Pancreas (tissue), 10 donors: ENCODE measurements at regions not wholly inside any gene's neighbourhood (a gene's known extent, or its start where the extent isn't known, plus 50 kb on each side); places are given as distances from the start of the nearest gene placed in this dataset.

Experiments used
- ATAC-seq, 4 donors: fragments of 200-7000 bp; cut with Tn5 transposase; one replicate each; pipeline versions ENCODE4 v1.8.0 to v1.9.1; 2020; ENCODE audit warnings: mild to moderate bottlenecking in 4 of 4, moderate library complexity in 4 of 4
- DNase-seq, 6 donors: peaks; one replicate each; pipeline ENCODE4 v3.0.0-alpha.2; 2020
- FAIRE-seq: peaks from 2 replicates; lab custom pipeline; 2012; peaks lifted over from hg19 to GRCh38; lab: Jason Lieb, UNC
- H3K27ac ChIP-seq, 4 donors: fragments of 200-600 bp; sonication (generic); 1 replicate in 3 of 4; 2 replicates in 1 of 4; pipeline versions ENCODE4 v1.5.0 to v1.8.0; 2020
- H3K27me3 ChIP-seq, 4 donors: fragments of 200-600 bp; one replicate each; pipeline ENCODE4 v1.8.0; 2021
- H3K36me3 ChIP-seq, 3 donors: fragments of 200-600 bp; sonication (generic) in 1 of 3; one replicate each; pipeline versions ENCODE4 v1.5.0 to v1.8.0; 2020 to 2021
- H3K4me1 ChIP-seq, 3 donors: fragments of 200-600 bp; one replicate each; pipeline ENCODE4 v1.8.0; 2021
- H3K4me3 ChIP-seq, 4 donors: fragments of 200-600 bp; sonication (generic) in 2 of 4; one replicate each; pipeline versions ENCODE4 v1.5.0 to v1.8.0; 2020 to 2021
- H3K9me3 ChIP-seq, 4 donors: fragments of 200-600 bp; one replicate each; pipeline ENCODE4 v1.8.0; 2021
- WGBS, 2 donors: extraction: QIAGEN DNeasy Blood & Tissue Kit; methylation state at CpG; one replicate each; pipeline ENCODE4 v1.1.7; 2013; 5-methylcytosine and 5-hydroxymethylcytosine counted together
- intact Hi-C, 3 donors: fragments of 100-400 bp; cut with DNase I; formaldehyde crosslinking; loops; one replicate each; pipeline versions ENCODE4 v1.11.1 to v1.14.2; 2022
- TF ChIP-seq, protein P1 (sequence below), 4 donors: fragments of 200-600 bp; sonication (generic) in 3 of 4; IDR thresholded peaks; one replicate each; pipeline versions ENCODE4 v1.5.0 to v1.8.0; 2021; ENCODE audit warnings: antibody characterized with exemption in 4 of 4
- donor health status: healthy with polysubstance abuse.
- donor health status: DM: no; HTN: no; CAD: no; lungs with moderate emphysema.
- donor health status: DM: no; HTN: no; CAD: no.
- donor health status: control.
- donor health status: control.
- donor health status: Bipolar disorder and iron deficiency.
- donor health status: DM: yes; HTN: yes; CAD: no.
- donor health status: DM: no; HTN: no; CAD: no.
- donor health status: DM: no; HTN: no; CAD: no.
- donor health status: DM: yes; HTN: yes; CAD: no.

DNA sequence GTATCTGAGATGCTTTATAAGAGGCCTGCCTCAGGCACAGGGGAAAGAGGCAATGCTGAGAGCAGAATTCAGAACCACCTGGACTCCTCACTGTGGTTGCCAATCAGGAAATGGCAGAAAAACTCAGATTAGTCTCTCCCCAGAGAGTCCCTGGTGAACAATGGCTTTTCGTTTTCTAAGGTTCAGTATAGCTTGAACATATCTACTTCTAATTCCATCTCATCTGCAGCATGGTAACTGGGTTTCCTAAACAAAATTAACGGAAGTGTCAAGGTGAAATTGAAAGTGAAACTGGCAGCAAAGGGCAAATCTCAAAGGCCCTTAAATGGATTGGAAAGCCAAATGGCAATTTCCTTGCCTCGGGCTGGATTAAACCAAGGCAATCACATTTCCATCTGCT lies 480.2 kb upstream of the ACVR2A start:
- TF ChIP-seq, protein P1, sequence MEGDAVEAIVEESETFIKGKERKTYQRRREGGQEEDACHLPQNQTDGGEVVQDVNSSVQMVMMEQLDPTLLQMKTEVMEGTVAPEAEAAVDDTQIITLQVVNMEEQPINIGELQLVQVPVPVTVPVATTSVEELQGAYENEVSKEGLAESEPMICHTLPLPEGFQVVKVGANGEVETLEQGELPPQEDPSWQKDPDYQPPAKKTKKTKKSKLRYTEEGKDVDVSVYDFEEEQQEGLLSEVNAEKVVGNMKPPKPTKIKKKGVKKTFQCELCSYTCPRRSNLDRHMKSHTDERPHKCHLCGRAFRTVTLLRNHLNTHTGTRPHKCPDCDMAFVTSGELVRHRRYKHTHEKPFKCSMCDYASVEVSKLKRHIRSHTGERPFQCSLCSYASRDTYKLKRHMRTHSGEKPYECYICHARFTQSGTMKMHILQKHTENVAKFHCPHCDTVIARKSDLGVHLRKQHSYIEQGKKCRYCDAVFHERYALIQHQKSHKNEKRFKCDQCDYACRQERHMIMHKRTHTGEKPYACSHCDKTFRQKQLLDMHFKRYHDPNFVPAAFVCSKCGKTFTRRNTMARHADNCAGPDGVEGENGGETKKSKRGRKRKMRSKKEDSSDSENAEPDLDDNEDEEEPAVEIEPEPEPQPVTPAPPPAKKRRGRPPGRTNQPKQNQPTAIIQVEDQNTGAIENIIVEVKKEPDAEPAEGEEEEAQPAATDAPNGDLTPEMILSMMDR (IDR thresholded peaks at IDR 0.05), result no peak
- Histone ChIP-seq H3K4me1 (no peaks in the 10 kb centered on the region), H3K4me3 (no peak overlapping the region), H3K27me3 (no peaks in the 10 kb centered on the region), H3K9me3 (no peaks in the 10 kb centered on the region), H3K36me3 (no peaks in the 10 kb centered on the region), H3K27ac (no peak overlapping the region)
- no peak for DNase-seq
- peak in 1 of 4 donors; percentile 18 for ATAC-seq
- FAIRE-seq, result no peak
- 78 to 79% methylated on average over 3 of the region's 3 CpGs for WGBS, 2 donors
- intact Hi-C loops, result no loop called here

DNA sequence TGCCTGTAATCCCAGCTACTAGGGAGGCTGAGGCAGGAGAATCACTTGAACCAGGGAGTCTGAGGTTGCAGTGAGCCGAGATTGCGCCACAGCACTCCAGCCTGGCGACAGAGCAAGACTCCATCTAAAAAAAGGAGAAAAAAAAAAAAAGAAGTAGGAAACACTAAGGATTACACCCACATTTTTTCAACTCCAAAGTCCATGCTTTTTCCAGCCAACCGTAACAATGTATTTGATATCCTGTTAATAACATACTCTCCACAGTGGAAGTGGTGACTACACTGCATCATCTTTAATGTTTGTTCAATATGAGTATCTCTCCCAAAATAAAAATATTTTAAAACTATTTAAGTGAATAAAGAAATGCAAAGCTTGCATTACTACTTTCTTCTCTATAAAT lies 481.6 kb upstream of the ACVR2A start:
- intact Hi-C loops, result no loop called here
- no peak overlapping the region for H3K27ac ChIP-seq
- H3K27me3 ChIP-seq, result no peaks in the 10 kb centered on the region
- H3K36me3 ChIP-seq, result no peaks in the 10 kb centered on the region
- H3K4me3 ChIP-seq, result no peak overlapping the region
- 96 to 100% methylated on average over 4 of the region's 4 CpGs for WGBS, 2 donors
- FAIRE-seq, result no peak
- ATAC-seq, result no peak
- no peak for DNase-seq
- no peaks in the 10 kb centered on the region for H3K9me3 ChIP-seq
- H3K4me1 ChIP-seq, result no peaks in the 10 kb centered on the region
- TF ChIP-seq, protein P1 (IDR thresholded peaks at IDR 0.05), result no peak

DNA sequence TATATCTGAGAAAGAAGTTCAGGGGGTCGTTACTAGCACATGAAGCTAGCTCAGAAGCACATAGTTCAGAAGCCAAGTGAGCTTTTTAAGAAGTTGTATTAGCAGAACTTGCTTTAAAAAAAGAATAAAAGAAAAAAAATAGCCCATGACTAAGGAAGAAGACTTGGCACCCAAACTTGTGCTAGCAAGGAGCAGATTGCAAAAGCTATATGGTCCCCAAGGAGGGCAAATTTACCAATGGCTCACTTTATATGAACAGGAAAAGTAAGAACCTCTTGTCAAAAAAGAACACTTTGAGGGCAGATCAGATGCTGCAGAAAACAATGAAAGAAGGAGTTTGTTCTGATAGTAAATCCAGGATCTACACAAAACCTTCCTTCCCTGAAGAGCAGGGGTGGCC lies 486.5 kb upstream of the ACVR2A start:
- WGBS, 2 donors, result 88% methylated on average over 1 of the region's 1 CpG
- Histone ChIP-seq H3K36me3 (no peaks in the 10 kb centered on the region), H3K9me3 (no peaks in the 10 kb centered on the region), H3K27ac (no peak overlapping the region), H3K27me3 (no peaks in the 10 kb centered on the region), H3K4me3 (no peak overlapping the region), H3K4me1 (no peaks in the 10 kb centered on the region)
- DNase-seq (no peak), ATAC-seq (no peak), FAIRE-seq (no peak)
- TF ChIP-seq, protein P1 (IDR thresholded peaks at IDR 0.05), result no peak
- intact Hi-C loops, result no loop called here

DNA sequence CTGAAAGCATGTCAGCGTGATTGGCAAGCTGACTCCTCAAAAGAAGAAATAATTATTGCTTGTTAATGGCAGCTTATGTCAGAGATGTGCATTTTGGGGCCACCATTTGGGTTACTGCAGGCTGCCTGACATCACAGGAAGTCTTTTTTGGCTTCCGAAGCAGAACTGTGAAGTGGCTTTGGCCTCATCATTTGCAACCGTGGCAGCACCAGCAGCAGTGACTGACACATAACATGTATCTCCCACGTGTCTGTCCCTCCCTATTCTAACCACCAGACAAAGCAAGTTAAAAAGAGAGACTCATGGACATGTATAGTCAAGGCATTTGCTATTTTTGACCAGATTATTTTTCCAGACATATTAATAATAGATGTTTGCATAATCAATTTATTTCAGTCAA lies 488.7 kb upstream of the ACVR2A start:
- intact Hi-C loops, result no loop called here

DNA sequence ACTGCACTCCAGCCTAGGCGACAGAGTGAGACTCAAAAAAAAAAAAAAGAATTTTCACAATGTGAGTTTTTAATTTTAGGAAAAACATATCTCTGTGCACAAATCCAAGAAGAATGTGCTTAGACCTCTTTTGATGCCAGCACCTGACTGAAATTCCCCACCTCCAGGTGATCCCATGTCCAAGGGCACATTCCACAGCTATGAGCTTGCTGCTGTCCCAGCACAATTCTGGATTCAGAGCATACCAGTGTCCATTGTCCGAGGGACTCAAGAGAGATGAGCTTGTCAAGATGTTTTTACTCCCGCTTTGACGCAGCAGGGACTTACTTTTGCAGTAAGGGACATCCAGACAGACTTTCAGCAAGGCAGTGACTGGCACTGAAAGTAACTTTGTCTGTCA lies 489.1 kb upstream of the ACVR2A start:
- no peak overlapping the region for H3K27ac ChIP-seq
- 56 to 65% methylated on average over 4 of the region's 4 CpGs for WGBS, 2 donors
- H3K9me3 ChIP-seq, result no peaks in the 10 kb centered on the region
- ATAC-seq (peak in 3 of 4 donors; percentile 47 to 69 (median 57)), FAIRE-seq (no peak), DNase-seq (peak in 3 of 6 donors; percentile 13 to 37 (median 29))
- peaks cover 4 to 17% (median 12%) of the 10 kb centered on the region in 3 donors for H3K4me1 ChIP-seq
- H3K27me3 ChIP-seq, result no peaks in the 10 kb centered on the region
- intact Hi-C loops, result no loop called here
- H3K4me3 ChIP-seq, result no peak overlapping the region
- no peaks in the 10 kb centered on the region for H3K36me3 ChIP-seq
- TF ChIP-seq, protein P1 (IDR thresholded peaks at IDR 0.05), result no peak

More for the DNA sequence above, 488.7 kb upstream of the ACVR2A start:
- DNase-seq (no peak), FAIRE-seq (no peak), ATAC-seq (no peak)
- H3K27ac ChIP-seq, result no peak overlapping the region
- no peaks in the 10 kb centered on the region for H3K36me3 ChIP-seq
- TF ChIP-seq, protein P1 (IDR thresholded peaks at IDR 0.05), result no peak
- no peaks in the 10 kb centered on the region for H3K27me3 ChIP-seq
- H3K4me3 ChIP-seq, result no peak overlapping the region
- WGBS, 2 donors, result 65 to 68% methylated on average over 4 of the region's 4 CpGs
- peaks cover 4 to 13% (median 12%) of the 10 kb centered on the region in 3 donors for H3K4me1 ChIP-seq
- no peaks in the 10 kb centered on the region for H3K9me3 ChIP-seq
